Dermis blood vessel endothelial cell (primary cell): ENCODE measurements at regions not wholly inside any gene's neighbourhood (a gene's known extent, or its start where the extent isn't known, plus 50 kb on each side); places are given as distances from the start of the nearest gene placed in this dataset.
"Not testable (repeated sequence)": the region's sequence is repeated elsewhere in the genome, so short reads cannot be mapped to it uniquely, and the experiment has no call there.

Experiments used
- DNase-seq: peaks from one replicate; pipeline ENCODE4 v3.0.0; 2010

- no peak for DNase-seq
Measured at GRCh38 chr11:134740590-134741261, 328.7 kb upstream of the B3GAT1 start.

DNA sequence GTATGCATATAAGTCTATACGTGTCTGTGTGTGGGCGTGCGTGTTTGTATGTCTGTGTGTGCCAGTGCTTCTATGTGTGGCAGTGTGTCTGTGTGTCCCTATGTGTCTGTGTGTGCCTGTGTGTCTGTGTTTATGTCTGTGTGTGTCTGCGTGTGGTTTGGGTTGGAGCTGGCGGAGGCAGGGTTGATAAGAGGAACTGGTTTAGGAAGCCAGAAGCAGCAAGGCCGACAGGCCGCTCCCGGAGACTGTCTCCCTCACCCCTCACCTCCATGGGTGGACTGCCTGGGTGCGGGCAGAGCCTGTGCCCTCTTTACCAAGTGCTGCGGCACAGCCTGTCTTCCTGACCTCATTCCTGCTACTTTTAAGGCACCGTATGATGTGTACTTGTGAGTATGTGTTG is 327.1 kb upstream of the B3GAT1 start:
- no peak for DNase-seq

- DNase-seq: no peak
Measured at GRCh38 chr11:134738581-134738980, 326.5 kb upstream of the B3GAT1 start.

DNA sequence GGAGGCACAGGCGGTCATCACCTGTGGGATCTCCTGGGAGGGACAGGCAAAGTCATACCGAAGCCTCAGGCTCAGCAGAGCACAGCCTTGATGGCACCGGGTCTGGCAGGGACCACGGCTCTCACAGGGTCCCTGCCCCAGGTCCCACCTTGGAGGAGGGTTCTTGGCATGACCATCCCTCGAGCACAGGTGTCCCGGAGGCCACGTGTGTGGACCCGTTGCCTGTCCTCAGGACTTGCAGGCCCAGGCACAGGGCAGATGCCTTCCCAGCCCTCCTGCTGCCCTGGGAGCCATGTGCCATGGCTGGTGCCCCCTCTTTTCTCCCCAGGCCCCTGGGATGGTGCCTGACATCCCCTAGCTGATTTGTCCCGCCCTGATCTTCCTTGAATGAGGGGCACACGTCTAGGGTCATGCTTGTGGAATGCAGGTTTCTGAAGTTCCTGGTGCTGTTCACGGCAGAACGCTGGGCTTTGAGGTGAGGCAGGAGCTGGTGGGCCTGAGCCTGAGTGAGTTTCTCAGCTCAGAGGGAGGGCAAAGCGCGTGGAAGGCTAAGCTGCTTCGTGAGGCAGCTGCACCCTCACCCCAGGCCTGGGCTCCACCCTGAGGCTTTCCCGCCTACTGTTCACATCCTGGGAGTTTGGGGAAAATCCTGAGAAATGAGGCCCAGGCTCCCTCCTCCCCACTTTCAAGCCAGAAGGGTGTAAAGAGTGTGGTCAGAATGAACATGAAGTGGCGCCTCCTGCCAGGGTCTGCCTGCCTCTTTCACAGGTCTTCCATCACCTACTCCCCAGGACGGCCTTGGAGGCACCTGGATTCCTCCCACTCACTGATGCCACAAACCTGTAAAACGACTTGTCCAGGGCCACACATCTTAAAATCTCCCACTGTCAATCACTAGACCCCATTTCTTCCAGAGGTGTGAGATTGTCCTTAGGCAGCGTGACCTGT is 325.8 kb upstream of the B3GAT1 start:
- DNase-seq: no peak

DNA sequence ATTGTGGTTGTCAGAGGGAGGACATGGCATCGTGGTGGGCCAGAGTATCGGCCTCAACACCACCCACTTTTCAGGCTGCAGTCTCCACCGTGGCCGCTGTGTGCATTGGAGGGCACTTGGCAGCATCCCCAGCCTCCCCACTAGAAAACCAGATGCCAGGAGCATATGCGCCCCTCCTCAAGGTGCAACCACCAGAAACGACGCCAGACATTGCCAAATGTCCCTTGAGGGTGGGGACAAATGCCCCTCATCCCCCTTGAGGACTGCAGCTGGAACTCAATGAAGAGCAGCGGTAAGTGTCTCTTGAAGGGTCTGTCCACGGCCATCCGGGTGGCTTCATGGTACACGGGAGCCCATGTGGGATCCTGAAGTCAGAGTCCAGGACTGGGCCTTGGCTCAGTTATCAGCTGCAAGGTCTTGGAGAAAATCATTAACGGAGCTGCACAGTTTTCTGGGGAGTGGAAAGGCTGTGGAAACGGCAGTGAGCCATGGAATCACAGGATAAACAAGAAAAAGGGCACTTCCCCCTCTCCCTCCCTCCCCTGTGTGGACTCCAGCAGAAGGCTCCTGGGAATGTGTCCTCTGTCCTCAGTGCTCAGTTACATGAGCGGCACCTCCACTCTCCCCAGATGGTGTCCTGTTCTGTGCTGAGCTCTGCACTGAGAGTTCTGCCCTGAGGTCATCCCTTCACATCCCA is 324.4 kb upstream of the B3GAT1 start:
- DNase-seq: no peak

DNA sequence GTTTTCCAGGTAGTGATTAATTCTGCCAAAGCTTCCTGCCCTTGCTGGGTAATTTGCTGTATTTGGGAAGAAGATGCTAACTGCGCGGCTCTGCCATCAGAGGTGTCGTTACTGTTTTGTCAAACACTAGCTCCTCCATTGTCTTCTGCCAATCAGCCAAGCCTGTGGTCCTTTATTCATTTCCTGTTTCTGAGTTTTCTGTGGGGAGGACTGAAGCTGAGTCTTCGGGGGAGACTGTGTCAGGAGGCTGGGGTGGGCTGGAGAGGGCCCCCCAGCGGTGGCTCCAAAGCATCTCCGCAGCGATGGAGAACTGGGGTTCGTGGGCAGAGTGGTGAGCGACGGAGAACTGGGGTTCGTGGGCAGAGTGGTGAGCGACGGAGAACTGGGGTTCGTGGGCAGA is 322.9 kb upstream of the B3GAT1 start:
- no peak for DNase-seq

DNA sequence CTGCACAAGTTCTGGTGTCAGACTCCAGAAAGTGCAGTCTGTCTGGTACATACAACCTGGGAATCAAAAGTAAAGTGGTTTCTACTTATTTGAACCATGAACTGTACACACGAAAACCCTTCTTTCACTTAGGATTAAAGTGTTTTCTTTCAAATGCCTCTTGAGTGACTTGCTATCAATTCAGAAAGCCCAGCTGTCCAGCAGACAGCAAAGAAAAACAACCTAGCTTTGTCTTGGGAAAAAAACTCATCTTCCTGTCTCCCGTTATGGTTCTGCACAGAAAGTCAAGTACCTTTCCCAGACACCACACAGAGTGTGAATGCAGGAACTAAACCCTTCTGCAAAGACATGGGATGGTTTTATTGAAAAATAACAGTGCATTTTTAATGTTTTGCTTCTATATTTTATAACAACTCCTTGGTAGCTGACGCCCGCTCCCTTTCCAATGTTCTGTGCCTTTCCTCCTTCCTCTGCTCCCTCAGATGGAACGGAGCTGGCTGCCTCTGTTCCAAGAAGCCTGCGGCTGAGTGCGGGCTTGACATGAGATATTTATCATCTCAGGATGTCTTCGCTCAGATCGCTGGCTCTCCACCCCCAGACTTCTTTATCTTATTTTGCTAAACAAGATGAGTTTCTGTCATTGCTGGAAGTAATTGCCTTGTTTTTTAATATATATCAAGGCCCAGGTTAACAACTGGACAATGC is 322.3 kb upstream of the B3GAT1 start:
- no peak for DNase-seq

- DNase-seq: no peak
Measured at GRCh38 chr11:134733646-134734045, 321.6 kb upstream of the B3GAT1 start.

DNA sequence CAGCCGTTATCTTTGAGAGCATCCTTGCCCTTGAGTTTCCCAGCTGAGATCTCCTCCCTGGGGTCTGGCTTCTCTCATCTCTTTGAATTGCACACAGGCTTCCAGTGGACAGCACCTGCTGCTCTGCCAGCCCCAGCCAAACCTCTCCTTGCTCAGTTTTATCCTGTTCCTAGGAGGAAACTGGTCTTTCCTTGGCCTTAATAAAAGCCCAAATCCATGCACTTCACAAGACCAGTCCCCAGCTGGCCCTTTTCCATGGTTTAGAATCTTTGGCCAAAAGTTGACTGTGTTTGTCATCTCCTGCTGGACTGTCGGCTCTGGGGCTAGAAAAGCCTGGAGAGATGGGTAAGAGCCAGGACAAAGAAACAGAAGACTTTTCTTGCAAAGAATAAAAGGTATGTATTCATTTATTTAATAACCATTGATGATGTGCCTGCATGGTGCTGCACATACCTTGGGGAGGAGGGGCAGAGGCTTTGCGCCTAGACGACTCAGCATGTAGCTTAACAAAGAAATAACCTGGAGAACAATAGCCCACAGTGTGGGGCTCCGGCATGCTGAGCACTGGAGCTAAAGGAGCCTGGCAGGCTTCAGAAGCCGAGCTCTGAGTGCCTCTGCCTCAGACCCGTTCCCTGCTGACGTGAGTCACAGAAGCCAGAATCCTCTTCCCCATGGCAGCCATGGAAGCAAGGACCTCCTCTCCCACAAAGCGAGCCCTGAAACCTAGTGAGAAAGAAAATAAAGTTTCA is 319.3 kb upstream of the B3GAT1 start:
- no peak for DNase-seq

- no peak for DNase-seq
Measured at GRCh38 chr11:134730561-134731212, 318.6 kb upstream of the B3GAT1 start.

- no peak for DNase-seq
Measured at GRCh38 chr11:134730101-134730500, 318.1 kb upstream of the B3GAT1 start.

DNA sequence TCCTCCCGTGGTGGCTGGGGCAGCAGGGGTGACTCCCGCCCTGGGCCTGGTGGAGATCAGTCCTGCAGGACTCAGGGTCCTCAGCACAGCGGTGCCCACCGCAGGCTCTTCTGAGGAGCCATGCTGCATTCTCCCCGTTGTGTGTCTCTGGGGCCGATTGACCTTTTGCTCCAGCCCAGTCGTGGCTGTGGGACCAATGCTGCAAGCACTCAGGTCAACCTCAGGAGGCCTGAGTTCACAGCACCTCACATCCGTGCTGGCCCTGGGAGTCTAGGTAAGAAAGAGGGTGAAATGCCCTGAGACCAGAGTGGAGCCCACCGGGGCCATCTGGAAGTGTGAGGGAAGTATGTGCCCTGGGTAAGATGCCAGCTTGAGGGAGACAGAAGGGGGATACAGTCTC is 316.1 kb upstream of the B3GAT1 start:
- no peak for DNase-seq

DNA sequence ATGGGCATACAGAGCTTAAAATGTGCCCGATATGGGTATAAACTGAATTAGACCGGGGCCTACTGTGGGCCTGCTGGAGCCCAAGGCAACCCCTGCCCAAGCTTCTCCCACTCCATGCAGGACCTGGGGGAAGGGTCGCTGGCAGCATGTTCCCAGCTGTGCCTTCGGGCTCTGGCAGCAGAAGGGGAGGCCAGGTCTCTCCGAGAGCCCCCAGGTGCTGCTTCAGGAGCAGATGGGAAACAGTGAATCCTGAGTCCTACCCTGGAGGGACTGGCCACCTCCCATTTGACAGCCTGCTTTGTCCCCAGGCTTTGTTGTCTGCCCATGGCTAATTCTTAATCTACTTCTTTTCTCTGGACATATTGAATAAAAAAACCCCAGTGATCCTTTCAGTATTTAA is 315.6 kb upstream of the B3GAT1 start:
- DNase-seq: no peak

DNA sequence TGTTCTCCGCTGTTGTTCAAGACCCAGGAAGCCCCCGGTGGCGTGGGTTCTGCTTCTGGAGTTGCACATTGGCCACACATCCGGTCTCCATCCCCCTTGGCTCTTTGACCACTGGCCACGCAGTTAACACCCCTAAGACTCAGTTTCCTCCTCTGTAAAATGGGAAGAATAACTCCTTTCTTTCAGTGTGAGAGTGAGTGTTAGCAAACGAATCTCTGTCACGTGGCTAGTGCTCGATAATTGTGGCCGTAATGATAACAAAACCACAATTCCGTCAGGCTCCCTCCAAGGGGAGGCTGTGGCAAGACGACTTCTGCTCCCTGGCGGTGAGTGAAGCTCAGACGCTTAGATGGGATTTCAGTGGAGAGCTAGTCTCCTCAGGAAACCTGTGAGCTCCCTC is 315.2 kb upstream of the B3GAT1 start:
- DNase-seq: no peak

DNA sequence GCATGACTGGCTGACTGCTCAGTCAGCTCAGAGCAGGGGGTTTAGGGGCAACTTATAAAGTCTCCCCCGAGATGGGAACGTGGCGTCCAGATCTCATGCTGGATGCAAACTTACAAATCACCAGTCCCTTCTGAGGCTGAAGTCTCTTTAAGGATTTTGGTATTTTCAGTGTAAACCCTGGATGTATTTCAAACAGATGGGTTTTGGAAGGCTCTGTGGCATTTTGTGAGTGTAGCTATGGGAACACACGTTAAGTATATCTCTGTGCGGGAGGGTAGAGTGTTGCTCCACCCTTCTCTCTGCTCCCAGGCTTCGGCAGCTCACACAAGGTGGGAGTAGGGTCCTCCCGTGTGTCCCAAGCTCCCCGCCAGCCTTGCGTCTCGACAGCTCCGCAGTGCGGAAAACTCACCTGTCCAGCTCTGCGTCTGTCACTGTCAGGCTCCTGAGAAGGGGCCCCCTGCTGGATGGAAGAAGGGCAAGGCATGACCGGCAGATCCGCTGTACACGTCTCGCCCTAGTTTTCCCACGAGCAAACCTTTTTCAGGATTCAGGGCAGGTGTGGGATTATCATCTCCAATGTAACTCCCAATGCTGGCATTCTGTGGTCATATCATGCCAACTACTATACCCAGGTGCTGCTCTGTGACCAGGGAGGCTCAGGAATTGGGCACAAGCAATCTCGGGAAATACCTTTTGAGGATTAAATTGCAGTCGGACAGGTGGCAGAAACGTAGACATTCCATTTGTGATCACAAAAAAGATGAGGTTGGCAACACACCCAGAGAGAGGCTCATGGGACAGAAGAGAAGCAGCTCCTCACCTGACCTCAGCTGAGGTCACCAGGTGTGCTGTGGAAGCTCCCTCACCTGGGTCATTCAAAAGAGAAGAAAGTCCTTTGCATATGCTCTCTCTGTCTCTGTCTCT is 313.9 kb upstream of the B3GAT1 start:
- DNase-seq: no peak

DNA sequence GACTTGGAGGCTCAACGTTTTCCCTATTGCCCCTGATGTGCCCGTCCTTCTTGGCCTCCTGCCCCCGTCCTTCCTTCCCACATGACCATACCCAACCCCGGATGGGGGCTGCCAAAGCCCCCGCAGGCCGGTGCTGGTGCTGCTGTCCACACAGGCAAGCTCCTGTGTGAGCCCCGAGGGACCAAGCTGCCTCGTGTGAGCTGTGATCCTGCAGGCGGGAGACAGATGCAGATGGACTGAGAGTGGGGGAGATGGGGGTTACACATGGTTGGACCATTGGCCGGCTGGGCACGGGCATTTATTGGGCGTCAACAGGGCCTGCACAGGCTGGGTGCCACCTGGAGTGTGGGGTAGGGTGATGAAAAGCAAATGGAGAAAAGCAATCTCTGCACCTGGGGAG is 313.2 kb upstream of the B3GAT1 start:
- DNase-seq: no peak

- no peak for DNase-seq
Measured at GRCh38 chr11:134724779-134725140, 312.7 kb upstream of the B3GAT1 start.

- no peak for DNase-seq
Measured at GRCh38 chr11:134724106-134724778, 312.2 kb upstream of the B3GAT1 start.

DNA sequence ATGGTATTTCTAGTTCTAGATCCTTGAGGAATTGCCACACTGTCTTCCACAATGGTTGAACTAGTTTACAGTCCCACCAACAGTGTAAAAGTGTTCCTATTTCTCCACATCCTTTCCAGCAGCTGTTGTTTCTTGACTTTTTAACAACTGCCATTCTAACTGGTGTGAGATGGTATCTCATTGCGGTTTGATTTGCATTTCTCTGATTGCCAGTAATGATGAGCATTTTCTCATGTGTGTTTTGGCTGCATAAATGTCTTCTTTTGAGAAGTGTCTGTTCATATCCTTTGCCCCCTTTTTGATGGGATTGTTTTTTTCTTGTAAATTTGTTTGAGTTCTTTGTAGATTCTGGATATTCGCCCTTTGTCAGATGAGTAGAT is 308.6 kb upstream of the B3GAT1 start:
- DNase-seq: not testable (repeated sequence)
